ENCODE measurements at regions not wholly inside any gene's neighbourhood (a gene's known extent, or its start where the extent isn't known, plus 50 kb on each side); places are given as distances from the start of the nearest gene placed in this dataset.

GRCh38 chr18:59763541-59764136 is 66.4 kb upstream of the CCBE1 start:
- H3K27ac ChIP-seq: no peak overlapping the region
- H4K20me1 ChIP-seq (ENCODE audit: insufficient read depth): no peaks in the 10 kb centered on the region
- H3K4me3 ChIP-seq (IDR thresholded peaks at IDR 0.05; ENCODE audit: insufficient read depth, low read depth, low read length): no peak overlapping the region
- no peaks in the 10 kb centered on the region for H3K27me3 ChIP-seq (ENCODE audit: insufficient read depth, low read depth)
- H3K36me3 ChIP-seq (ENCODE audit: insufficient read depth): no peaks in the 10 kb centered on the region
- H3K79me2 ChIP-seq (ENCODE audit: insufficient read depth, low read depth): no peaks in the 10 kb centered on the region
- no peaks in the 10 kb centered on the region for H3K4me1 ChIP-seq (ENCODE audit: low read depth, poor library complexity, severe bottlenecking)
- no peak overlapping the region for H3K9ac ChIP-seq
- H2AFZ ChIP-seq (ENCODE audit: low read depth): no peak overlapping the region
- H3K4me2 ChIP-seq: no peak overlapping the region
- TF ChIP-seq CTCF (conservative IDR thresholded peaks at IDR 0.05; ENCODE audit: low read depth, low read length): no peak

- TF ChIP-seq CTCF (conservative IDR thresholded peaks at IDR 0.05; ENCODE audit: low read depth, low read length): no peak
- H3K4me1 ChIP-seq (ENCODE audit: low read depth, poor library complexity, severe bottlenecking): no peaks in the 10 kb centered on the region
- H2AFZ ChIP-seq (ENCODE audit: low read depth): no peak overlapping the region
- H3K36me3 ChIP-seq (ENCODE audit: insufficient read depth): no peaks in the 10 kb centered on the region
- H4K20me1 ChIP-seq (ENCODE audit: insufficient read depth): no peaks in the 10 kb centered on the region
- no peaks in the 10 kb centered on the region for H3K27me3 ChIP-seq (ENCODE audit: insufficient read depth, low read depth)
- no peaks in the 10 kb centered on the region for H3K79me2 ChIP-seq (ENCODE audit: insufficient read depth, low read depth)
- no peak overlapping the region for H3K9ac ChIP-seq
- no peak overlapping the region for H3K4me2 ChIP-seq
- no peak overlapping the region for H3K27ac ChIP-seq
- H3K4me3 ChIP-seq (IDR thresholded peaks at IDR 0.05; ENCODE audit: insufficient read depth, low read depth, low read length): no peak overlapping the region
Measured at GRCh38 chr18:59760619-59761600, 63.7 kb upstream of the CCBE1 start.

GRCh38 chr18:59760212-59760611 is 63.0 kb upstream of the CCBE1 start:
- TF ChIP-seq CTCF (conservative IDR thresholded peaks at IDR 0.05; ENCODE audit: low read depth, low read length): no peak
- Histone ChIP-seq H3K4me2 (no peak overlapping the region), H3K79me2 (ENCODE audit: insufficient read depth, low read depth) (no peaks in the 10 kb centered on the region), H3K9ac (no peak overlapping the region), H4K20me1 (ENCODE audit: insufficient read depth) (no peaks in the 10 kb centered on the region), H3K4me3 (IDR thresholded peaks at IDR 0.05; ENCODE audit: insufficient read depth, low read depth, low read length) (no peak overlapping the region), H3K36me3 (ENCODE audit: insufficient read depth) (no peaks in the 10 kb centered on the region), H3K4me1 (ENCODE audit: low read depth, poor library complexity, severe bottlenecking) (no peaks in the 10 kb centered on the region), H2AFZ (ENCODE audit: low read depth) (no peak overlapping the region), H3K27ac (no peak overlapping the region), H3K27me3 (ENCODE audit: insufficient read depth, low read depth) (no peaks in the 10 kb centered on the region)

- Histone ChIP-seq H4K20me1 (ENCODE audit: insufficient read depth) (no peaks in the 10 kb centered on the region), H3K4me2 (no peak overlapping the region)
Measured at GRCh38 chr18:59758837-59759236, 61.6 kb upstream of the CCBE1 start.

More at GRCh38 chr18:59758837-59759236, 61.6 kb upstream of the CCBE1 start:
- H2AFZ ChIP-seq (ENCODE audit: low read depth): no peak overlapping the region
- no peak overlapping the region for H3K27ac ChIP-seq
- no peak for TF ChIP-seq CTCF (conservative IDR thresholded peaks at IDR 0.05; ENCODE audit: low read depth, low read length)
- no peaks in the 10 kb centered on the region for H3K4me1 ChIP-seq (ENCODE audit: low read depth, poor library complexity, severe bottlenecking)
- no peaks in the 10 kb centered on the region for H3K36me3 ChIP-seq (ENCODE audit: insufficient read depth)
- no peaks in the 10 kb centered on the region for H3K27me3 ChIP-seq (ENCODE audit: insufficient read depth, low read depth)
- H3K79me2 ChIP-seq (ENCODE audit: insufficient read depth, low read depth): no peaks in the 10 kb centered on the region
- H3K9ac ChIP-seq: no peak overlapping the region
- no peak overlapping the region for H3K4me3 ChIP-seq (IDR thresholded peaks at IDR 0.05; ENCODE audit: insufficient read depth, low read depth, low read length)

All from KMS-11 (cell line).